ENCODE measurements at regions not wholly inside any gene's neighbourhood (a gene's known extent, or its start where the extent isn't known, plus 50 kb on each side); places are given as distances from the start of the nearest gene placed in this dataset.

- intact Hi-C loops (cut with DNase I): no loop called here
- H3K4me1 ChIP-seq: no peaks in the 10 kb centered on the region
- no peak for ATAC-seq
- H3K9me3 ChIP-seq: no peaks in the 10 kb centered on the region
- TF ChIP-seq, protein P1, sequence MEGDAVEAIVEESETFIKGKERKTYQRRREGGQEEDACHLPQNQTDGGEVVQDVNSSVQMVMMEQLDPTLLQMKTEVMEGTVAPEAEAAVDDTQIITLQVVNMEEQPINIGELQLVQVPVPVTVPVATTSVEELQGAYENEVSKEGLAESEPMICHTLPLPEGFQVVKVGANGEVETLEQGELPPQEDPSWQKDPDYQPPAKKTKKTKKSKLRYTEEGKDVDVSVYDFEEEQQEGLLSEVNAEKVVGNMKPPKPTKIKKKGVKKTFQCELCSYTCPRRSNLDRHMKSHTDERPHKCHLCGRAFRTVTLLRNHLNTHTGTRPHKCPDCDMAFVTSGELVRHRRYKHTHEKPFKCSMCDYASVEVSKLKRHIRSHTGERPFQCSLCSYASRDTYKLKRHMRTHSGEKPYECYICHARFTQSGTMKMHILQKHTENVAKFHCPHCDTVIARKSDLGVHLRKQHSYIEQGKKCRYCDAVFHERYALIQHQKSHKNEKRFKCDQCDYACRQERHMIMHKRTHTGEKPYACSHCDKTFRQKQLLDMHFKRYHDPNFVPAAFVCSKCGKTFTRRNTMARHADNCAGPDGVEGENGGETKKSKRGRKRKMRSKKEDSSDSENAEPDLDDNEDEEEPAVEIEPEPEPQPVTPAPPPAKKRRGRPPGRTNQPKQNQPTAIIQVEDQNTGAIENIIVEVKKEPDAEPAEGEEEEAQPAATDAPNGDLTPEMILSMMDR (IDR thresholded peaks at IDR 0.05): no peak
- H3K4me3 ChIP-seq: no peak overlapping the region
- no peak for DNase-seq
- no peaks in the 10 kb centered on the region for H3K36me3 ChIP-seq
- no peaks in the 10 kb centered on the region for H3K27me3 ChIP-seq
- H3K27ac ChIP-seq: no peak overlapping the region
Measured at GRCh38 chr4:79467246-79467932, 59.4 kb upstream of the GK2 start.

- Histone ChIP-seq H3K36me3 (no peaks in the 10 kb centered on the region), H3K9me3 (no peaks in the 10 kb centered on the region), H3K4me1 (no peaks in the 10 kb centered on the region), H3K27ac (no peak overlapping the region), H3K4me3 (no peak overlapping the region), H3K27me3 (no peaks in the 10 kb centered on the region)
- intact Hi-C loops (cut with DNase I): no loop called here
- DNase-seq (no peak), ATAC-seq (no peak)
- WGBS, 2 donors: 24 to 71% methylated on average over 1 of the region's 1 CpG
- TF ChIP-seq, protein P1 (IDR thresholded peaks at IDR 0.05): no peak
Measured at GRCh38 chr4:79466621-79467020, 58.6 kb upstream of the GK2 start.
